ENCODE measurements at regions not wholly inside any gene's neighbourhood (a gene's known extent, or its start where the extent isn't known, plus 50 kb on each side); places are given as distances from the start of the nearest gene placed in this dataset.
"Not testable (repeated sequence)": the region's sequence is repeated elsewhere in the genome, so short reads cannot be mapped to it uniquely, and the experiment has no call there.

DNA sequence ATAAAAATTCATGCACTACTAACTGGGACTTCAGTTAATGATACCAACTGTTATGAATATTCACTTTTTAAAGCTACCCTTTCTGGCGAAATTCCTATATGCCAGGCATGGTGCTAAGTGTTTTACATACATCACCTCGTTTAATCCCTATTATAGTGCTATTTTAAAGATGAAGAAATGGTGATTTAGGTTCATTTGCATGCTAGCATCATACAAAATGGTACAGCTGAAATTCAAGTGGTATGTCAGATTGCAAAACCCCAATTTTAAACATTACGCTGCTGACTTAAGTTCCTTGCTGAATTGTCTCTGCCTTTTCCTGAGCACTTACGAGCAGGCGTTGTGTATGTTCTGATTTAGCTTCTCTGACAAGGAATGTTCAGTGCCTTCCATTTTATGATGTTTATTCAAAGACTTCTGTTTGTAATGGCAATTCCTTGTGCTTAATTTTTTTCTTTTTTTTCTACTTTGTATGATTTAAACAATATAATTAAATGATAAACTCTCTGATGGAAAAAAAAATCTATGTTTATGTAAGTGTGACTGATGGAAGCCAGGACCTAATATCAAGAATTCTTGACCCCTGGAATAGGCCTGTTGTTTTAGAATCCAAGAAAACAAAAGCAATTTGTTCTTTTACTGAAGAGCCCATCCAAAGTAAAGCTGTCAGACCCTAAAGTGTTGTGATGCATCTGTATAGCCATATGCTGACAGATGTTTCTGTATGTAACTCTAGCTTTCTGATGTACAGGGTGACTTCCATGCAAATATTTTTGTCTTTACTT is 148.1 kb downstream of the PCDH7 start:
- Histone ChIP-seq H3K27me3 (no peaks in the 10 kb centered on the region), H3K4me1 (no peaks in the 10 kb centered on the region), H3K36me3 (no peaks in the 10 kb centered on the region), H3K4me3 (ENCODE audit: low read depth, low read length) (no peak overlapping the region), H3K9me3 (no peaks in the 10 kb centered on the region)
- no peak for DNase-seq
- TF ChIP-seq, protein P1, sequence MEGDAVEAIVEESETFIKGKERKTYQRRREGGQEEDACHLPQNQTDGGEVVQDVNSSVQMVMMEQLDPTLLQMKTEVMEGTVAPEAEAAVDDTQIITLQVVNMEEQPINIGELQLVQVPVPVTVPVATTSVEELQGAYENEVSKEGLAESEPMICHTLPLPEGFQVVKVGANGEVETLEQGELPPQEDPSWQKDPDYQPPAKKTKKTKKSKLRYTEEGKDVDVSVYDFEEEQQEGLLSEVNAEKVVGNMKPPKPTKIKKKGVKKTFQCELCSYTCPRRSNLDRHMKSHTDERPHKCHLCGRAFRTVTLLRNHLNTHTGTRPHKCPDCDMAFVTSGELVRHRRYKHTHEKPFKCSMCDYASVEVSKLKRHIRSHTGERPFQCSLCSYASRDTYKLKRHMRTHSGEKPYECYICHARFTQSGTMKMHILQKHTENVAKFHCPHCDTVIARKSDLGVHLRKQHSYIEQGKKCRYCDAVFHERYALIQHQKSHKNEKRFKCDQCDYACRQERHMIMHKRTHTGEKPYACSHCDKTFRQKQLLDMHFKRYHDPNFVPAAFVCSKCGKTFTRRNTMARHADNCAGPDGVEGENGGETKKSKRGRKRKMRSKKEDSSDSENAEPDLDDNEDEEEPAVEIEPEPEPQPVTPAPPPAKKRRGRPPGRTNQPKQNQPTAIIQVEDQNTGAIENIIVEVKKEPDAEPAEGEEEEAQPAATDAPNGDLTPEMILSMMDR (IDR thresholded peaks at IDR 0.05; ENCODE audit: low read depth, low read length) = no peak

DNA sequence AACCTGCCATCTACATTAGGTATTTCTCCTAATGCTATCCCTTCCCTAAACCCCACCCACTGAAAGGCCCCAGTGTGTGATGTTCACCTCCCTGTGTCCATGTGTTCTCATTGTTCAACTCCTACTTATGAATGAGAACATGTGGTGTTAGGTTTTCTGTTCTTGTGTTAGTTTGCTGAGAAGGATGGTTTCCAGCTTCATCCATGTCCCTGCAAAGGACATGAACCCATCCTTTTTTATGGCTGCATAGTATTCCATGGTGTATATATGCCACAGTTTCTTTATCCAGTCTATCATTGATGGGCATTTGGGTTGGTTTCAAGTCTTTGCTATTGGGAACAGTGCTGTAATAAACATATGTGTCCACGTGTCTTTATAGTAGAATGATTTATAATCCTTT is 149.2 kb downstream of the PCDH7 start:
- H3K9me3 ChIP-seq; H3K4me3 ChIP-seq (ENCODE audit: low read depth, low read length); DNase-seq; H3K4me1 ChIP-seq; H3K27me3 ChIP-seq; H3K36me3 ChIP-seq: not testable (repeated sequence)

DNA sequence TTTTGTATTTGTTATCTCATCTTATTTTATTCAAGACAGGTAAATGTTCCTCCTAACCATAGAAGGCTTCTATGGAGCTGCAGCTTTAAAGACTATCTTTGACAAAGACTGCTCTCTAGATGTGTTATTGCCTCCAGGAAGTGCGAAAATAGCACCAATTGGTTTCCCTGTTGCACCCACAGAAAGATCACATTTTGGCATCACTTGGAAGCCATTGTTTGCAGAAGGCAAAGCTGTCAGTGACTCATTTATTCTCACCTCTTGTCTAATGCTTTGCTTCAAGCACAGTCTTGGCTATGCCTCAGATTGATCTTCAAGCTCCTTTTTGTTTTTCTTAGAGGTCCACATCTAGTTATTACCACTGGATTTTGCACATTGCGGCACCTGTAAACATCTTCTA is 150.3 kb downstream of the PCDH7 start:
- Histone ChIP-seq H3K4me3 (ENCODE audit: low read depth, low read length) (no peak overlapping the region), H3K9me3 (no peaks in the 10 kb centered on the region), H3K36me3 (no peaks in the 10 kb centered on the region), H3K27me3 (no peaks in the 10 kb centered on the region), H3K4me1 (no peaks in the 10 kb centered on the region)
- TF ChIP-seq, protein P1 (IDR thresholded peaks at IDR 0.05; ENCODE audit: low read depth, low read length) = no peak
- DNase-seq = no peak

DNA sequence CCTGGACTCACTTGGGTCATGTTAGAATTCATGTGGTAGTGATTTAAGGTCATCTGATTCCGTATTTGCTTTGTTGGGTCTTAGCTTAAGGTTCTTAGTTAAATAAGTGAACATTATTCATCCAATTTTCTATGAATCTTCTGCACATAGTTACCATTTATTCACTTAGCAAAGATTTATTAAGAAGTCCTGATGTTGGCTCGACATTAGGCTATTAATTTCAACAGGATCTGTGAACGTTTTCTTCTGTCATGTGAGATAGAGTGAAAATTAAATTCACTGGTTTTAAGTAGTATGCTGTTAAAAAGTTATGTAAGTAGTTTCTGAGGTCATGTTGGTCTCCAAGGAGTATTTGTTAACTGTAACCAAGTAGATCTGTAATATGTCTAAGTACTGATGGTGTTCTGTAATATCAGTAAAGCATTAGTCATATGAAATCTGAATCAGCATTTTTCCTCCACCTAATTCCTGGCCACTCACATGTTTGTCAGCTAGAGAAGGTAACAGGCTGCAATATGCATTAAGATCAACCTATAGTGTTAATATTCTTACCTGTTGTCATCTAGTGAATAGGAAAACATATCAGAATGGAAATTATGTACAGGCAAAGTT is 155.6 kb downstream of the PCDH7 start:
- Histone ChIP-seq H3K4me3 (ENCODE audit: low read depth, low read length) (no peak overlapping the region), H3K9me3 (no peaks in the 10 kb centered on the region), H3K4me1 (no peaks in the 10 kb centered on the region), H3K27me3 (no peaks in the 10 kb centered on the region), H3K36me3 (no peaks in the 10 kb centered on the region)
- DNase-seq = no peak
- TF ChIP-seq, protein P1 (IDR thresholded peaks at IDR 0.05; ENCODE audit: low read depth, low read length) = no peak

DNA sequence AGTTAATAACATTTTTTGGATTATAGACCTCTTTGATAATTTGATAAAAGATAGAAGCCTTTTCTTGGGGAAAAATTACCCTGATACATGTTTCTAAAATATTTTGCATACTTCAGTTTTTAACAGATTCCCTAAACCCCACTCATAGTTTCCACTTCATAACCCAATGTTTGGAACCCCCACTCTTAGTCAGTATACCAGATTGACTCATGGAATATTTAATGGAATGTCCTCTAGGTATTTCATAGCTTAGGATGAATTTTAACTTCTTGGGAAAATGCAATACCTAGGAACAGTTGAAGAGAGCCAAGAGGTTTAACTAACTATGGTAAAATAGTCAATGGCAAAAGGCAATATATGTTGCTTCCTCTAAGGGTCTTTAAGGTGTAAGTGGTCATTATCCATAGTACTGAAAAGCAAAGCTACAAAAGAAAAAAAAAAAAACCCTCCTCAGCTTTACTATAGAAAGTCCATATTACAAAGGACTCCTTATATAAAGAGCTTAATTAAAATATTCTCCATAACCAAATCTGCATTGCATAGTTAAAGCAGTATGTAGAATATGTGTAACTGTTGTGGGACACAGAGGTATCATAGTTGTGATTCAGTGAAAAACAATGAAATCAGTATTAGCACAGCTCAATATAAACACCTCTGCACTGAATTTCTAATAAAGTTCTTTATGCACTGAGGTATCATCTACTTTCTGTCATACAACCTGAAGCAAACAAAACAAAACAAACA is 159.9 kb downstream of the PCDH7 start:
- Histone ChIP-seq H3K36me3 (no peaks in the 10 kb centered on the region), H3K4me3 (ENCODE audit: low read depth, low read length) (no peak overlapping the region), H3K4me1 (no peaks in the 10 kb centered on the region), H3K27me3 (no peaks in the 10 kb centered on the region), H3K9me3 (no peaks in the 10 kb centered on the region)
- TF ChIP-seq, protein P1 (IDR thresholded peaks at IDR 0.05; ENCODE audit: low read depth, low read length) = no peak
- DNase-seq = no peak

DNA sequence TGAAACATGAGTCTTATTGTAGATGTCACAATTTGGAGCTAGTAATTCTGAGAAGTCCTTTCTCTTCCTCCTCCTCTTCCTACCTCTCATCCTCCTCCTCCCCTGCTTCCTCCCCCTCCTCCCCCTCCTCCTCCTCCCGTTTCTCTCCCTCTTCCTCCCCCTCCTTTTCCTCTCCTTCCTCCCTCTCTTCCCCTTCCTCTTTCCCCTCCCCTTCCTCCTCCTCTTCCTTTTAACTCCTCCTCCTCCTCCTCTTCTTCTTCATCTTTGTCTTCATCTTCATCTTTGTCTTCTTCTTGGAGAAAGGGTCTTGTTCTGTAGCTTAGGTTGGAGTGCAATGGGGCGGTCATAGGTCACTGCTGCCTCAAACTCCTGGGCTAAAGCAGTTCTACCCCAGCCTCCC is 161.8 kb downstream of the PCDH7 start:
- no peak for DNase-seq
- H3K4me1 ChIP-seq = no peaks in the 10 kb centered on the region
- H3K27me3 ChIP-seq = no peaks in the 10 kb centered on the region
- H3K4me3 ChIP-seq (ENCODE audit: low read depth, low read length) = no peak overlapping the region
- TF ChIP-seq, protein P1 (IDR thresholded peaks at IDR 0.05; ENCODE audit: low read depth, low read length) = no peak
- no peaks in the 10 kb centered on the region for H3K36me3 ChIP-seq
- no peaks in the 10 kb centered on the region for H3K9me3 ChIP-seq

All from BE2C (cell line).